WI38 (cell line): ENCODE measurements at regions not wholly inside any gene's neighbourhood (a gene's known extent, or its start where the extent isn't known, plus 50 kb on each side); places are given as distances from the start of the nearest gene placed in this dataset.

Experiments
- H3K4me3 ChIP-seq: 2 replicates; pipeline ENCODE4 v1.5.1; 2011; ENCODE audit warnings: low read depth, mild to moderate bottlenecking, control low read depth, low read length
- CTCF ChIP-seq: IDR thresholded peaks from 2 replicates; pipeline ENCODE4 v1.5.1; 2012; ENCODE audit warnings: low read depth, mild to moderate bottlenecking, control low read depth, low read length

- TF ChIP-seq CTCF, result no peak
- H3K4me3 ChIP-seq, result no peak overlapping the region
These were observed 65.5 kb upstream of the BCO1 start for GRCh38 chr16:81172769-81173658.

DNA sequence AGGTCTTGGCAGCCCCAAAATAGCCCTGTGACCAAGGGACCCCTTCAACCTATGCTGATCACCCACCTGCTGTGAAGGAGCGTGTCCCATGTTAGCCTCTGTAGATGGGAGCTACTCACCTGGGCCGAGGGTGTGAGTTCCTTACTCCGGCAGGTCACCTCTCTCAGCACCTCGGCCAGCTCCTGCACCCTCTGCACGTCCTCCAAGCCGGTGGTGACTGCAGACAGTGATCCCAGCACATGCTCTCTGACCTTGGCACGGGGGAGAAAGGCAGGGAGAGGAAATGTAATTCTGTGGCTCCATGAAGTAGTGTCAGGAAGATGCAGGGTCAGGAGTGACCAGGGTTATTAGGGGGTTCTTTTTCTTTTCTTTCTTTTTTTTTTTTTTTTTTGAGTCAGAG, 67.7 kb upstream of the BCO1 start:
- no peak for TF ChIP-seq CTCF
- no peak overlapping the region for H3K4me3 ChIP-seq

DNA sequence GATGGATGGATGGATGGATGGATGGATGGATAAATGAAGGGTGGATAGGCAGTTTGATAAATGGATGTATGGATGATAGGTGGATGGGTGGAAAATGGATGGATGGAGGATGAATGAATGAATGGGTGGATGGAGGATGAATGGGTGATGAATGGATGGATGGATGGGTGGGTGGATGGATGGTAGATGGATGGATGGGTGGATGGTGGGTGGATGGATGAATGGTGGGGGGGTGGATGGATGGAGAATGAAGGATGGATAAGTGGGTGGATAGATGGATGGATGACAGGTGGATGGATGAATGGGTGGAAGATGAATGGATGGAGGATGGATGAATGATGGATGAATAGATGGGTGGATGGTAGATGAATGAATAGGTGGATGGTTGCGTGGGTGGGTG, 70.1 kb upstream of the BCO1 start:
- TF ChIP-seq CTCF, result no peak
- no peak overlapping the region for H3K4me3 ChIP-seq

DNA sequence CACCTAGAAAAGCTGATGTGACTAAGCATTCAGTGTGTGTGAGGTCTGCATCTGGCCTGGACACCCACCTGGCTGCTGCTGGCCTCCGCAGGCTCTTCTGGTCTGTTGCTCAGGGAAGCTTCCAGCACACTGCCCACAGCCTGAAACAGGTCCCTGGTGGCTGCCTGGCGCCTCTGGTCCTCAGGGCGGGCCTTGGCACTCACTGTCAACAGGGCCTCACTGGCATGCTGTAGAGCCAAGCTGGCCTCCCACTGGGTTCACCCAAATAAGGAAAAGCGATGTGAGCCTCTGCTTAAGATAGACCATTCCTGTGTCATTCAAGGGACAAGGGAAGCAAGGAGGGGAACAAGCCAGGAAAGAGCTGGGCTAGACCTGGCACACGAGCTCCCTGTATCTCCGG, 70.6 kb upstream of the BCO1 start:
- H3K4me3 ChIP-seq, result no peak overlapping the region
- no peak for TF ChIP-seq CTCF

GRCh38 chr16:81166417-81167300, 70.5 kb upstream of the GCSH start:
- no peak overlapping the region for H3K4me3 ChIP-seq
- no peak for TF ChIP-seq CTCF

- TF ChIP-seq CTCF, result no peak
- H3K4me3 ChIP-seq, result no peak overlapping the region
These were observed 69.4 kb upstream of the GCSH start for GRCh38 chr16:81165411-81166097.
